ENCODE measurements at regions not wholly inside any gene's neighbourhood (a gene's known extent, or its start where the extent isn't known, plus 50 kb on each side); places are given as distances from the start of the nearest gene placed in this dataset.
"Not testable (repeated sequence)": the region's sequence is repeated elsewhere in the genome, so short reads cannot be mapped to it uniquely, and the experiment has no call there.

DNA sequence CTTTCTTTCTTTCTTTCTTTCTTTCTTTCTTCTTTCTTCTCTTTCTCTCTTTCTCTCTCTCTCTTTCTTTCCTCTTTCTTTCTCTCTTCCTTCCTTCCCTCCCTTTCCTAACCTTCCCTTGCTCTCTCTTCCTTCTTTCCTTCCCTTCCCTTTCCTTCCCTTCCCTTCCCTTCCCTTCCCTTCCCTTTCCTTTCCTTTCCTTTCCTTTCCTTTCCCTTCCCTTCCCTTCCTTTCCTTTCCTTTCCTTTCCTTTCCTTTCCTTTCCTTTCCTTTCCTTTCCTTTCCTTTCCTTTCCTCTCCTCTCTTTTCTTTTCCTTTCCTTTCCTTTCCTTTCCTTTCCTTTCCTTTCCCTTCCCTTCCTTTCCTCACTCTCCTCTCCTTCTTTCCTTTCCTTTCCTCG, 5294.1 kb upstream of the TPTE start:
- not testable (repeated sequence) for TF ChIP-seq POLR2A (IDR thresholded peaks at IDR 0.05)
- TF ChIP-seq, protein P1, sequence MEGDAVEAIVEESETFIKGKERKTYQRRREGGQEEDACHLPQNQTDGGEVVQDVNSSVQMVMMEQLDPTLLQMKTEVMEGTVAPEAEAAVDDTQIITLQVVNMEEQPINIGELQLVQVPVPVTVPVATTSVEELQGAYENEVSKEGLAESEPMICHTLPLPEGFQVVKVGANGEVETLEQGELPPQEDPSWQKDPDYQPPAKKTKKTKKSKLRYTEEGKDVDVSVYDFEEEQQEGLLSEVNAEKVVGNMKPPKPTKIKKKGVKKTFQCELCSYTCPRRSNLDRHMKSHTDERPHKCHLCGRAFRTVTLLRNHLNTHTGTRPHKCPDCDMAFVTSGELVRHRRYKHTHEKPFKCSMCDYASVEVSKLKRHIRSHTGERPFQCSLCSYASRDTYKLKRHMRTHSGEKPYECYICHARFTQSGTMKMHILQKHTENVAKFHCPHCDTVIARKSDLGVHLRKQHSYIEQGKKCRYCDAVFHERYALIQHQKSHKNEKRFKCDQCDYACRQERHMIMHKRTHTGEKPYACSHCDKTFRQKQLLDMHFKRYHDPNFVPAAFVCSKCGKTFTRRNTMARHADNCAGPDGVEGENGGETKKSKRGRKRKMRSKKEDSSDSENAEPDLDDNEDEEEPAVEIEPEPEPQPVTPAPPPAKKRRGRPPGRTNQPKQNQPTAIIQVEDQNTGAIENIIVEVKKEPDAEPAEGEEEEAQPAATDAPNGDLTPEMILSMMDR (IDR thresholded peaks at IDR 0.05), result not testable (repeated sequence)
